Ishikawa (cell line): ENCODE measurements at regions not wholly inside any gene's neighbourhood (a gene's known extent, or its start where the extent isn't known, plus 50 kb on each side); places are given as distances from the start of the nearest gene placed in this dataset.
A peak's percentile ranks its signal among the peaks of the same experiment; 100 is the strongest.

Experiments
- CEBPB ChIP-seq: IDR thresholded peaks from 2 replicates; pipeline ENCODE4 v1.6.1; 2012
- CREB1 ChIP-seq: IDR thresholded peaks from 2 replicates; pipeline ENCODE4 v1.6.1; 2012; ENCODE audit warnings: low read depth
- EGR1 ChIP-seq: IDR thresholded peaks from 2 replicates; pipeline ENCODE4 v1.6.1; 2012
- EP300 ChIP-seq: IDR thresholded peaks from 2 replicates; pipeline ENCODE4 v1.6.1; 2012; ENCODE audit warnings: borderline replicate concordance
- FOXM1 ChIP-seq: IDR thresholded peaks from 2 replicates; pipeline ENCODE4 v1.6.1; 2012; ENCODE audit warnings: low read depth, borderline replicate concordance
- NFIC ChIP-seq: IDR thresholded peaks from 2 replicates; pipeline ENCODE4 v1.6.1; 2012
- RAD21 ChIP-seq: IDR thresholded peaks from 2 replicates; pipeline ENCODE4 v1.6.1; 2012; ENCODE audit warnings: low read depth
- TAF1 ChIP-seq: IDR thresholded peaks from 2 replicates; pipeline ENCODE4 v1.6.1; 2012; ENCODE audit warnings: low read depth, mild to moderate bottlenecking
- TCF12 ChIP-seq: IDR thresholded peaks from 2 replicates; pipeline ENCODE4 v1.6.1; 2012; ENCODE audit warnings: low read depth
- TEAD4 ChIP-seq: IDR thresholded peaks from 2 replicates; pipeline ENCODE4 v1.6.1; 2012
- USF1 ChIP-seq: IDR thresholded peaks from 2 replicates; pipeline ENCODE4 v1.6.1; 2012
- YY1 ChIP-seq: IDR thresholded peaks from 2 replicates; pipeline ENCODE4 v1.6.1; 2012; ENCODE audit warnings: low read depth
- ZBTB7A ChIP-seq: IDR thresholded peaks from 2 replicates; pipeline ENCODE4 v1.6.1; 2012; ENCODE audit warnings: low read depth
- TF ChIP-seq, protein P1 (sequence below): IDR thresholded peaks from 2 replicates; pipeline ENCODE4 v1.6.1; 2012; ENCODE audit warnings: low read depth, mild to moderate bottlenecking
- TF ChIP-seq, protein P2 (sequence below): IDR thresholded peaks from 2 replicates; pipeline ENCODE4 v1.6.1; 2012

GRCh38 chrX:40391662-40392061 lies 189.1 kb upstream of the ATP6AP2 start:
- TF ChIP-seq FOXM1: no peak
- no peak for TF ChIP-seq CREB1
- no peak for TF ChIP-seq TEAD4
- TF ChIP-seq TCF12: no peak
- TF ChIP-seq USF1: peak; percentile 37; the same call in 1 of the 2 replicates
- TF ChIP-seq, protein P1, sequence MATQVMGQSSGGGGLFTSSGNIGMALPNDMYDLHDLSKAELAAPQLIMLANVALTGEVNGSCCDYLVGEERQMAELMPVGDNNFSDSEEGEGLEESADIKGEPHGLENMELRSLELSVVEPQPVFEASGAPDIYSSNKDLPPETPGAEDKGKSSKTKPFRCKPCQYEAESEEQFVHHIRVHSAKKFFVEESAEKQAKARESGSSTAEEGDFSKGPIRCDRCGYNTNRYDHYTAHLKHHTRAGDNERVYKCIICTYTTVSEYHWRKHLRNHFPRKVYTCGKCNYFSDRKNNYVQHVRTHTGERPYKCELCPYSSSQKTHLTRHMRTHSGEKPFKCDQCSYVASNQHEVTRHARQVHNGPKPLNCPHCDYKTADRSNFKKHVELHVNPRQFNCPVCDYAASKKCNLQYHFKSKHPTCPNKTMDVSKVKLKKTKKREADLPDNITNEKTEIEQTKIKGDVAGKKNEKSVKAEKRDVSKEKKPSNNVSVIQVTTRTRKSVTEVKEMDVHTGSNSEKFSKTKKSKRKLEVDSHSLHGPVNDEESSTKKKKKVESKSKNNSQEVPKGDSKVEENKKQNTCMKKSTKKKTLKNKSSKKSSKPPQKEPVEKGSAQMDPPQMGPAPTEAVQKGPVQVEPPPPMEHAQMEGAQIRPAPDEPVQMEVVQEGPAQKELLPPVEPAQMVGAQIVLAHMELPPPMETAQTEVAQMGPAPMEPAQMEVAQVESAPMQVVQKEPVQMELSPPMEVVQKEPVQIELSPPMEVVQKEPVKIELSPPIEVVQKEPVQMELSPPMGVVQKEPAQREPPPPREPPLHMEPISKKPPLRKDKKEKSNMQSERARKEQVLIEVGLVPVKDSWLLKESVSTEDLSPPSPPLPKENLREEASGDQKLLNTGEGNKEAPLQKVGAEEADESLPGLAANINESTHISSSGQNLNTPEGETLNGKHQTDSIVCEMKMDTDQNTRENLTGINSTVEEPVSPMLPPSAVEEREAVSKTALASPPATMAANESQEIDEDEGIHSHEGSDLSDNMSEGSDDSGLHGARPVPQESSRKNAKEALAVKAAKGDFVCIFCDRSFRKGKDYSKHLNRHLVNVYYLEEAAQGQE: no peak
- TF ChIP-seq TAF1: no peak

DNA sequence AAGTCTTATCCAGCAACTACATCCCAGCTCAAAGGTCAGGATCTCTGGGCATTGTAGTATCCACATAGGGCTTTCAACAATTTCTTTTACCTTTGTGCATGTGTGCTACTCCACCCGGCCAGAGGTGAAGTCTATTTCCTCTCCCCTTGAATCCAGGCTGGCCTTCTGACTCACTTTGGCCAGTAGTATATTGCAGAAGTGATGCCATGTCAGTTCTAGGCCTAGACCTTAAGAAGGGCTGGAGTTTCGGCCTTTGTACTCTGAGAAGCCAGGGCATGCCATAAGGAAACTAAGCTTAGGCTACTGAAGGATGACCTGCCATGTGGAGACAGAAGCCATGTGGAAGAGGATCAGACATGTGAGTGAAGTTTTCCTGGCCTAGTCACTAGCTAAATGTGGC lies 191.2 kb upstream of the ATP6AP2 start:
- TF ChIP-seq ZBTB7A: no peak
- TF ChIP-seq EGR1: no peak
- TF ChIP-seq YY1: no peak
- no peak for TF ChIP-seq CREB1
- TF ChIP-seq EP300: no peak
- TF ChIP-seq FOXM1: no peak

GRCh38 chrX:40388441-40388840 lies 192.3 kb upstream of the ATP6AP2 start:
- TF ChIP-seq YY1 (no peak), TAF1 (no peak), CEBPB (no peak), EGR1 (no peak), TEAD4 (no peak), ZBTB7A (no peak), USF1 (no peak), EP300 (no peak), TCF12 (no peak), CREB1 (no peak), RAD21 (no peak), FOXM1 (no peak), NFIC (no peak)
- TF ChIP-seq, protein P2, sequence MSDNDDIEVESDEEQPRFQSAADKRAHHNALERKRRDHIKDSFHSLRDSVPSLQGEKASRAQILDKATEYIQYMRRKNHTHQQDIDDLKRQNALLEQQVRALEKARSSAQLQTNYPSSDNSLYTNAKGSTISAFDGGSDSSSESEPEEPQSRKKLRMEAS: no peak
- TF ChIP-seq, protein P1: no peak

DNA sequence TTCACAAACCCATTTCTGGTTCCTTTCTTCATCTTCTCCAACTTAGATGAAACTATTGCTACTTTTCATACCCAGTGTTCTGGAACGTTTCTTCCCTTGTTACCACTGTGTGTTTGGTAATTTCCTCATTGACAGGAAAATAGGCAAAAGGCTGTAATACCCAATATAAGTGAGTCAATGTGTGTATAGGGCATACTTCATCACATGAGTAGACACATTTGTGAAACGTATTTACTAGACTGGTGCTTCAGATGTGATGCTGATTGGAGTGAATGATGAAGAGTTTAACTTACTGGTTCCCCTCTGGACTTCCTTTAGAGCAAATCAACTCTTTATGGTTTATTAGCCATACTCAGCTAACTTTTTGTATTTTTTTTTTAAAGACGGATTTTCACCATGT lies 195.1 kb upstream of the ATP6AP2 start:
- TF ChIP-seq FOXM1: no peak

DNA sequence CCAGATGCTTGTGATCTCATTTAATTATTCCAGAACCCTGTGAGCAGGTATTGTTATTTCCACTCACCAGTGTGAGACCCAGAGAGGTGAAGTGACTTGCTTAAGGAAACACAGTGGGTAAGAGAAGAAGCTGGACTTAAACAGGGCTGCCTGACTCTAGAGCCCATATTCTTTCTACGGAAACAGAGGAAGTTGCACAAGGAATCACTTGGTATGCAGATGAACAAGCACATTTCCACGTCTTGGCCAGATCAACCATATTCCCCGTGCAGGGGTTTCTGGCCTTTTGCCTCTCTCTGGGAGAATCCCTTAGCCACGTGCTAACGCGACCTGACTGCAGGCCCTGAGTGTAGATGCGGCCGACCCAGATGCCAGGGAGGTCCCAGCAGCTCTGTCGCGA lies 195.5 kb upstream of the ATP6AP2 start:
- TF ChIP-seq RAD21 (no peak), TEAD4 (no peak), YY1 (no peak), FOXM1 (no peak), TCF12 (no peak), ZBTB7A (no peak), CREB1 (no peak), NFIC (no peak)

GRCh38 chrX:40383969-40384368 lies 196.8 kb upstream of the ATP6AP2 start:
- TF ChIP-seq NFIC: no peak
- no peak for TF ChIP-seq CEBPB
- TF ChIP-seq EP300: no peak
- TF ChIP-seq CREB1: no peak
- TF ChIP-seq, protein P2: no peak
- TF ChIP-seq TCF12: no peak
- no peak for TF ChIP-seq ZBTB7A
- no peak for TF ChIP-seq USF1
- TF ChIP-seq YY1: no peak
- no peak for TF ChIP-seq EGR1
- TF ChIP-seq TAF1: no peak
- TF ChIP-seq RAD21: no peak
